Ishikawa (cell line): ENCODE measurements at regions not wholly inside any gene's neighbourhood (a gene's known extent, or its start where the extent isn't known, plus 50 kb on each side); places are given as distances from the start of the nearest gene placed in this dataset.

Experiments
- REST ChIP-seq: IDR thresholded peaks from 2 replicates; pipeline ENCODE4 v1.6.1; 2012; ENCODE audit warnings: low read depth, mild to moderate bottlenecking
- TAF1 ChIP-seq: IDR thresholded peaks from 2 replicates; pipeline ENCODE4 v1.6.1; 2012; ENCODE audit warnings: low read depth, mild to moderate bottlenecking

DNA sequence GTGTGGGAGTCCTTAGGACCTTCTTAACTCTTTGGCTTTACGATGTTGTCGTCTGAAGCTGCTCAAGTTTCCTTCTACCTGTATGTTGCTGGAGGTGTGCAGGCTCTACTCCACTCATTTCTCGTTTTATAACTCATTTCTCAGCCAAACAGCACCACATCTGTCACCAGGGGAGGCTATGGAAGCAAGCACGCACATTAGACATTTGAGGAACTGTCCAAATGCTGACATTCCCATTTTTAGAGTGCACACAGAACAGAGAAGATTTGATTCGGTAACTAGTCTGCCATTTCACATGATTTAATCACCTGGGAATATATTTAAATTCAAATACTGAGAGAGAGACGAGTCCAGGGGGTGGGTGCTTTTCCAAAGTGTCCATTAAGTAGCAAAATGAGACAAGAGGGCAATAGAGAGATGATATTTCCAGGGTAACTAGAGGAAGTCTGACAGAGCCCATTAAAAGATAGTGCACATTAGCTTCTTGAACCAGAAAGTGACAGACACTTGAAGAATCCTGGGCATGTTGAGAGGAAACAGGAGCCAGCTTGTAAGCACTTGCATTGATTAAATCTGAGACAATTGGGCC lies 793.3 kb downstream of the TDRD15 start:
- peak; percentile 75 for TF ChIP-seq REST
- TF ChIP-seq TAF1 = no peak
